NOMO-1 (cell line): ENCODE measurements at regions not wholly inside any gene's neighbourhood (a gene's known extent, or its start where the extent isn't known, plus 50 kb on each side); places are given as distances from the start of the nearest gene placed in this dataset.

Experiments
- DNase-seq, 2 experiments: peaks; one replicate each; lab custom pipeline; 2025; ENCODE audit not compliant: unreplicated experiment in 2 of 2; lab: John Stamatoyannopoulos, UW

- DNase-seq = no peak
These were observed 564.8 kb downstream of the MED13L start for GRCh38 chr12:115712676-115713075.

- DNase-seq = no peak
These were observed 567.4 kb downstream of the MED13L start for GRCh38 chr12:115710104-115710564.

- DNase-seq = no peak
These were observed 567.9 kb downstream of the MED13L start for GRCh38 chr12:115709540-115710011.

GRCh38 chr12:115708801-115709200 lies 568.7 kb downstream of the MED13L start:
- DNase-seq = no peak

GRCh38 chr12:115700896-115701465 lies 576.5 kb downstream of the MED13L start:
- DNase-seq = no peak

GRCh38 chr12:115700081-115700480 lies 577.4 kb downstream of the MED13L start:
- no peak for DNase-seq

GRCh38 chr12:115698257-115698656 lies 579.2 kb downstream of the MED13L start:
- no peak for DNase-seq

- DNase-seq = no peak
These were observed 580.2 kb downstream of the MED13L start for GRCh38 chr12:115697340-115697739.

GRCh38 chr12:115694564-115694963 lies 582.9 kb downstream of the MED13L start:
- DNase-seq = no peak

- no peak for DNase-seq
These were observed 583.5 kb downstream of the MED13L start for GRCh38 chr12:115693970-115694369.

GRCh38 chr12:115691123-115691522 lies 586.4 kb downstream of the MED13L start:
- no peak for DNase-seq

- no peak for DNase-seq
These were observed 590.4 kb downstream of the MED13L start for GRCh38 chr12:115687094-115687493.

GRCh38 chr12:115683240-115683780 lies 594.2 kb downstream of the MED13L start:
- no peak for DNase-seq

GRCh38 chr12:115680967-115681366 lies 596.5 kb downstream of the MED13L start:
- DNase-seq = no peak

GRCh38 chr12:115672506-115673080 lies 604.9 kb downstream of the MED13L start:
- DNase-seq = no peak

- DNase-seq = no peak
These were observed 605.4 kb downstream of the MED13L start for GRCh38 chr12:115672086-115672485.

GRCh38 chr12:115670869-115671268 lies 606.6 kb downstream of the MED13L start:
- DNase-seq = no peak

- DNase-seq = no peak
These were observed 610.4 kb downstream of the MED13L start for GRCh38 chr12:115667116-115667515.

- DNase-seq = no peak
These were observed 611.3 kb downstream of the MED13L start for GRCh38 chr12:115666168-115666567.

- no peak for DNase-seq
These were observed 616.4 kb downstream of the MED13L start for GRCh38 chr12:115661112-115661511.

- DNase-seq = peak in 1 of 2 experiments; percentile 0
These were observed 617.2 kb downstream of the MED13L start for GRCh38 chr12:115660211-115660805.

GRCh38 chr12:115659422-115659821 lies 618.1 kb downstream of the MED13L start:
- DNase-seq = no peak
